ENCODE measurements at regions not wholly inside any gene's neighbourhood (a gene's known extent, or its start where the extent isn't known, plus 50 kb on each side); places are given as distances from the start of the nearest gene placed in this dataset.

GRCh38 chr4:18388039-18388438 is 366.5 kb upstream of the LCORL start:
- H3K4me1 ChIP-seq (ENCODE audit: control insufficient read depth, extremely low read depth, insufficient read depth, low read length) = peaks cover 5% of the 10 kb centered on the region
- DNase-seq (ENCODE audit: low read depth, low spot score) = peak; percentile 4
- no peak overlapping the region for H3K4me3 ChIP-seq (replicated peaks in 1 of 3; ENCODE audit: insufficient read depth in 1 of 3, low read depth in 1 of 3, low read length in 3 of 3)
- no peaks in the 10 kb centered on the region for H3K9me1 ChIP-seq (replicated peaks; ENCODE audit: control insufficient read depth, extremely low read depth, insufficient read depth, low read length)
- no peaks in the 10 kb centered on the region for H4K20me1 ChIP-seq (replicated peaks; ENCODE audit: control insufficient read depth, extremely low read depth, insufficient read depth, low read length)
- no peaks in the 10 kb centered on the region for H3K36me3 ChIP-seq (ENCODE audit: control insufficient read depth in 2 of 2, extremely low read depth in 1 of 2, insufficient read depth in 2 of 2, low read length in 2 of 2)
- TF ChIP-seq CTCF (IDR thresholded peaks at IDR 0.05; ENCODE audit: extremely low read depth in 1 of 2, insufficient read depth in 1 of 2, low read depth in 1 of 2, low read length in 2 of 2) (no peak), MYC (IDR thresholded peaks at IDR 0.05; ENCODE audit: low read depth, low read length) (no peak), POLR2A (IDR thresholded peaks at IDR 0.05; ENCODE audit: low read depth, low read length) (no peak), FOS (IDR thresholded peaks at IDR 0.05; ENCODE audit: borderline replicate concordance, insufficient read depth, low read length) (no peak), EZH2 (IDR thresholded peaks at IDR 0.05; ENCODE audit: borderline replicate concordance, low read depth, low read length, severe bottlenecking) (no peak), GATA2 (IDR thresholded peaks at IDR 0.05; ENCODE audit: insufficient read depth, insufficient read length, low read depth, low read length) (no peak), JUN (IDR thresholded peaks at IDR 0.05; ENCODE audit: borderline replicate concordance, insufficient read depth, insufficient read length, low read depth) (no peak), POLR2AphosphoS5 (IDR thresholded peaks at IDR 0.05; ENCODE audit: insufficient read depth, low read depth, low read length) (no peak)
- TF ChIP-seq, protein P1, sequence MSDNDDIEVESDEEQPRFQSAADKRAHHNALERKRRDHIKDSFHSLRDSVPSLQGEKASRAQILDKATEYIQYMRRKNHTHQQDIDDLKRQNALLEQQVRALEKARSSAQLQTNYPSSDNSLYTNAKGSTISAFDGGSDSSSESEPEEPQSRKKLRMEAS (IDR thresholded peaks at IDR 0.05; ENCODE audit: insufficient read depth, insufficient read length) = no peak
- H2AFZ ChIP-seq (ENCODE audit: low read depth, low read length) = no peak overlapping the region
- no peaks in the 10 kb centered on the region for H3K9me3 ChIP-seq (replicated peaks; ENCODE audit: control insufficient read depth, insufficient read depth, low read length)
- no TSS peak for BruUV-seq (replicated peaks)
- H3K27ac ChIP-seq (ENCODE audit: insufficient read depth, low read depth, low read length) = no peak overlapping the region
- no peaks in the 10 kb centered on the region for H3K79me2 ChIP-seq (ENCODE audit: control insufficient read depth, insufficient read depth, low read length)
- dilution Hi-C loops (cut with MboI; ENCODE audit: extremely low pct_ligation_motif_present, low sequenced_read_pairs) (no loop called here), intact Hi-C loops (cut with micrococcal nuclease) (no loop called here)
- no peak overlapping the region for H3K9ac ChIP-seq (replicated peaks; ENCODE audit: extremely low read depth, insufficient read depth, low read length)
- no peak for FAIRE-seq
- CTCF ChIA-PET = no interaction called here
- no peak overlapping the region for H3K4me2 ChIP-seq (ENCODE audit: insufficient read depth, low read length)
- POLR2A ChIA-PET = no interaction called here
- peaks cover 2 to 4% of the 10 kb centered on the region in 2 experiments for H3K27me3 ChIP-seq (ENCODE audit: control insufficient read depth in 2 of 2, insufficient read depth in 2 of 2, low read length in 2 of 2)

All from endothelial cell of umbilical vein (primary cell).